T-cell (primary cell): ENCODE measurements at regions not wholly inside any gene's neighbourhood (a gene's known extent, or its start where the extent isn't known, plus 50 kb on each side); places are given as distances from the start of the nearest gene placed in this dataset.
"Not testable (repeated sequence)": the region's sequence is repeated elsewhere in the genome, so short reads cannot be mapped to it uniquely, and the experiment has no call there.

ENCODE experiments used
- ATAC-seq, 4 experiments: fragments of 200-7000 bp in 3 of 4; fragments of 150-1000 bp in 1 of 4; cut with Tn5 transposase; replicated peaks in 1 of 4; 1 replicate in 3 of 4; 2 replicates in 1 of 4; pipeline ENCODE4 v1.10.0; 2021; ENCODE audit warnings: moderate library complexity in 3 of 4, mild to moderate bottlenecking in 2 of 4, moderate number of reproducible peaks in 1 of 4
- CTCF ChIA-PET, 2 donors: fragments of 300-600 bp; sonication (Branson Sonifier 250); formaldehyde crosslinking; loops; one replicate each; lab custom pipeline; 2022; ENCODE audit warnings: antibody characterized with exemption in 2 of 2; lab: Charles Lee
- POLR2A ChIA-PET, 2 donors: fragments of 300-600 bp; sonication (Branson Sonifier 250); formaldehyde crosslinking; loops; one replicate each; lab custom pipeline; 2022; ENCODE audit warnings: antibody characterized with exemption in 2 of 2; lab: Charles Lee
- DNase-seq, 35 experiments: peaks; one replicate each; pipeline versions ENCODE4 v3.0.0 to v3.0.0-alpha.2; 2013 to 2023
- H3K27ac ChIP-seq: one replicate; pipeline ENCODE4 v1.5.1; 2013; ENCODE audit warnings: low read length
- H3K27me3 ChIP-seq, 2 experiments: replicated peaks in 1 of 2; 1 replicate in 1 of 2; 2 replicates in 1 of 2; pipeline versions ENCODE4 v1.6.1 to v1.7.0; 2013; ENCODE audit warnings: low read length in 1 of 2, mixed read lengths in 1 of 2; ENCODE audit not compliant: control insufficient read depth in 2 of 2, insufficient read depth in 2 of 2; ENCODE audit errors: extremely low read depth in 1 of 2
- H3K36me3 ChIP-seq, 2 donors: 1 replicate in 1 of 2; 2 replicates in 1 of 2; pipeline versions ENCODE4 v1.6.1 to v1.7.0; 2013; ENCODE audit warnings: low read length in 1 of 2; ENCODE audit not compliant: control insufficient read depth in 2 of 2, insufficient read depth in 1 of 2; ENCODE audit errors: extremely low read depth in 1 of 2
- H3K4me1 ChIP-seq, 2 experiments: 1 replicate in 1 of 2; 2 replicates in 1 of 2; pipeline versions ENCODE4 v1.6.1 to v1.7.0; 2013; ENCODE audit warnings: low read length in 2 of 2, mixed read lengths in 1 of 2; ENCODE audit not compliant: insufficient read depth in 2 of 2, control insufficient read depth in 1 of 2; ENCODE audit errors: extremely low read depth in 1 of 2
- H3K4me3 ChIP-seq, 2 donors: 1 replicate in 1 of 2; 2 replicates in 1 of 2; pipeline versions ENCODE4 v1.5.1 to v1.7.0; 2013; ENCODE audit warnings: mild to moderate bottlenecking in 2 of 2, low read length in 1 of 2, moderate library complexity in 1 of 2; ENCODE audit not compliant: control insufficient read depth in 1 of 2; ENCODE audit errors: extremely low read depth in 1 of 2
- H3K9me3 ChIP-seq: 2 replicates; pipeline ENCODE4 v1.7.0; 2013
- H3K27ac Mint-ChIP-seq, 2 donors: one replicate each; pipeline ENCODE4 v1.8.0; 2020 to 2021; ENCODE audit warnings: mild to moderate bottlenecking in 2 of 2, mixed read lengths in 2 of 2
- H3K27me3 Mint-ChIP-seq, 2 donors: one replicate each; pipeline ENCODE4 v1.8.0; 2021 to 2022; ENCODE audit warnings: mixed read lengths in 2 of 2
- H3K36me3 Mint-ChIP-seq: one replicate; pipeline ENCODE4 v1.8.0; 2021; ENCODE audit warnings: mixed read lengths
- H3K4me1 Mint-ChIP-seq, 3 donors: one replicate each; pipeline ENCODE4 v1.8.0; 2020 to 2022; ENCODE audit warnings: mixed read lengths in 3 of 3, mild to moderate bottlenecking in 1 of 3
- H3K4me3 Mint-ChIP-seq, 3 donors: one replicate each; pipeline ENCODE4 v1.8.0; 2020 to 2022; ENCODE audit warnings: mild to moderate bottlenecking in 3 of 3, mixed read lengths in 3 of 3, moderate library complexity in 3 of 3
- H3K9me3 Mint-ChIP-seq, 3 donors: one replicate each; pipeline ENCODE4 v1.8.0; 2020 to 2022; ENCODE audit warnings: mixed read lengths in 3 of 3
- WGBS: methylation state at CpG from one replicate; pipeline ENCODE4 v1.1.5; 2013; ENCODE audit warnings: missing lambda C conversion rate; ENCODE audit not compliant: insufficient coverage; 5-methylcytosine and 5-hydroxymethylcytosine counted together

DNA sequence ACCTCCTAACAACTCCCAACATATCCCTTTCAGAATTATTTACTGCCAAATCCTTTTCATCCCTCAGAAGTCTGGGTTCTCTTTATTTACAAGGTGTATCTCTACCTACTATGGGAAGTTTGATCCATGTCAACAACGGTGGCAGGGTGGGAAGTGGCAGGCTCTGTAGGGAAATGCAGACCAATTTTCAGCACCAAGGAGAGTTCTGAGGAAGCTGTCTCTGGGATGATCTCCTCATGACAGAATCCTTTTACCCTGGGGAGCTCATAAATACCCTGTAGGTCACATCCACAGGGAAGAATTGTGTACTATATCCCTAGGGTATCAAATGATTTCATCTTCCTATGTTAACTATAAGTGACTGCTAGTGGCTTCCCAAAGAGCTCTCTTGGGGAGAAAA lies 107.8 kb upstream of the NEK6 start:
- H3K4me3 ChIP-seq: no peak overlapping the region
- CTCF ChIA-PET: no interaction called here

DNA sequence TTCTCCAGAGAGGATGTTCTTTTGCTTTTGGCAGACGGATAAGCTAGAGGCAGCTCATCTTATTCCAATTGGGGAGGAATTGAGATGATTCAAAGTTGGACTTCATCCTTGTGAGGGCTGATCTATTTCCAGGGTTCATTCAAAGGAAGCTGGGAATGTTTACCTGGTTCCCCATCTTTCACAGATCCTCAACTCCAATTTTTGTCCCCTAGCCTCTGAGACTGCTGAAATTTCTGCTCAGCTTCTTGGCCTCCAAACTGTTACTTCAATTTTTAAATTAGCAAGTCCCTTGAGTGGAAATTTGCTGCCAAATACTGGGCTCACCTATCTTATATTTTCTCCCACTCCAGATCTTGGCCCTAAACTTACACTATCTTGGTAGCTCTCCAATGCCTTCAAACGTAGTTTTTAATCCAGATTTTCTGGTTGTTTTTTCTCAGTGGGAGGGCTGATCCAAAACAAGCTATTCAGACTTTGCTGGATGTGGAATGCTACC lies 93.9 kb upstream of the NEK6 start:
- no CpG with 5 or more reads among the region's 2 CpGs for WGBS
- no peaks in the 10 kb centered on the region for H3K36me3 ChIP-seq
- CTCF ChIA-PET: interaction anchor here in 1 of 2 donors (0.6 kb wide), 1 partner anchor 9 kb away, joined by 3 read pairs; no protein-coding TSS in a partner anchor
- H3K4me3 Mint-ChIP-seq: no peak overlapping the region
- H3K4me3 ChIP-seq: no peak overlapping the region
- peaks cover 0 to 2% of the 10 kb centered on the region in 2 experiments for H3K27me3 ChIP-seq
- POLR2A ChIA-PET: no interaction called here
- H3K27me3 Mint-ChIP-seq: peaks cover 13 to 24% of the 10 kb centered on the region in 2 donors
- no peaks in the 10 kb centered on the region for H3K4me1 ChIP-seq
- ATAC-seq (no peak), DNase-seq (no peak)
- no peak overlapping the region for H3K27ac Mint-ChIP-seq
- no peaks in the 10 kb centered on the region for H3K9me3 ChIP-seq
- no peak overlapping the region for H3K27ac ChIP-seq
- H3K9me3 Mint-ChIP-seq: peaks cover 4 to 17% (median 7%) of the 10 kb centered on the region in 3 donors
- no peaks in the 10 kb centered on the region for H3K4me1 Mint-ChIP-seq
- peaks cover 5% of the 10 kb centered on the region for H3K36me3 Mint-ChIP-seq

More for the DNA sequence above, 107.8 kb upstream of the NEK6 start:
- WGBS: no CpG with 5 or more reads among the region's 1 CpG
- Mint-ChIP-seq H3K9me3 (peaks cover 0 to 7% (median 0%) of the 10 kb centered on the region in 3 donors), H3K27ac (no peak overlapping the region), H3K4me3 (no peak overlapping the region), H3K27me3 (peaks cover 9 to 18% of the 10 kb centered on the region in 2 donors), H3K36me3 (no peaks in the 10 kb centered on the region), H3K4me1 (peaks cover 0 to 4% (median 0%) of the 10 kb centered on the region in 3 donors)
- no peak for ATAC-seq
- Histone ChIP-seq H3K36me3 (no peaks in the 10 kb centered on the region), H3K27me3 (no peaks in the 10 kb centered on the region), H3K9me3 (no peaks in the 10 kb centered on the region), H3K4me1 (no peaks in the 10 kb centered on the region), H3K27ac (no peak overlapping the region)
- no peak for DNase-seq
- POLR2A ChIA-PET: no interaction called here

DNA sequence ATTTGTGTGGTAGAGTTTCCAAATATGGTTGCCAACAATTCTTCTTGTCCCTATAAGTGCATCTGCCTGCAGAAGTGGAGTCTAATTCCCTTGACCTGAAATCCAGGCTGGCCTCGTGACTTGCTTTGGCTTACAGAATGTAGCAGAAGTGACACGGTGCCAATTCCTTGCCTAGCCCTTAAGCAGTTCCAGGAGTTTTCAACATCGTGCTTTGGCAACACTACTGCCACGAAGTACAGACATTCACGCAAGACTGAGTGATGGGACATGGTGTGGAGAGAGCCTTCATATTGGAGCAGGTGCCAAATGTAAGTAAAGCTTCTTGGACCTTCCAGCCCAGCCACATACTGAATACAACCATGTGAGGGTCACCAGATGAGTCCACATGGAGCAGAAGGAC lies 92.9 kb upstream of the NEK6 start:
- H3K27ac ChIP-seq: no peak overlapping the region
- ChIA-PET CTCF (no interaction called here), POLR2A (no interaction called here)
- no peaks in the 10 kb centered on the region for H3K36me3 ChIP-seq
- Mint-ChIP-seq H3K27me3 (peaks cover 13 to 22% of the 10 kb centered on the region in 2 donors), H3K4me1 (no peaks in the 10 kb centered on the region), H3K36me3 (peaks cover 5% of the 10 kb centered on the region), H3K9me3 (peaks cover 4 to 17% (median 7%) of the 10 kb centered on the region in 3 donors), H3K27ac (no peak overlapping the region), H3K4me3 (no peak overlapping the region)
- 84% methylated on average over 5 of the region's 5 CpGs for WGBS
- H3K4me3 ChIP-seq: no peak overlapping the region
- H3K27me3 ChIP-seq: peaks cover 0 to 2% of the 10 kb centered on the region in 2 experiments
- ATAC-seq (no peak), DNase-seq (no peak)
- no peaks in the 10 kb centered on the region for H3K4me1 ChIP-seq
- H3K9me3 ChIP-seq: no peaks in the 10 kb centered on the region

DNA sequence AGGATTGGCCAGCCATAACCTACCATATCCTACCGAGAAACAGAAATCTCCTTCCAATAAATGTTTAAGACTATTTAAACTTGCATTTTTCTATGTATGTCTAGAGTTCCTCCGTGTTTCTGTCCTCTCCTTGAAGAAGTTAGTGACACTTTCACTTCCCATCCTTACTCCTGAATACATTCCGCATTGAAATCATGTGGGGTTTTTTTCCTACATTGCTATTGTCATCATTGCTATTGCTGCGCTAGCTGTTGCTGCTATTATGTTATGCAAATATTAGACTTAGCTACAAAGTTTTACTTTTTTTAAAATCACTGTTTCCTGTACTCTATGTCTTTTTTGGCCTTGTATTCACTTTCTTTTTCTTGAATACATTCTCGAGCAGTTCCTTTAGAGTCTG lies 83.3 kb upstream of the NEK6 start:
- Mint-ChIP-seq H3K27ac (peak overlapping the region; percentile 13 to 68), H3K36me3 (peaks cover 3% of the 10 kb centered on the region), H3K27me3 (peaks cover 0 to 3% of the 10 kb centered on the region in 2 donors), H3K4me3 (no peak overlapping the region), H3K9me3 (peaks cover 0 to 15% (median 4%) of the 10 kb centered on the region in 3 donors), H3K4me1 (peaks cover 22 to 44% (median 31%) of the 10 kb centered on the region in 3 donors)
- H3K36me3 ChIP-seq: no peaks in the 10 kb centered on the region
- DNase-seq: no peak
- no peak overlapping the region for H3K4me3 ChIP-seq
- H3K4me1 ChIP-seq: peaks cover 4 to 5% of the 10 kb centered on the region in 2 experiments
- ChIA-PET POLR2A (no interaction called here), CTCF (no interaction called here)
- ATAC-seq: no peak
- H3K27me3 ChIP-seq: no peaks in the 10 kb centered on the region
- no peaks in the 10 kb centered on the region for H3K9me3 ChIP-seq
- H3K27ac ChIP-seq: no peak overlapping the region
- WGBS: no CpG with 5 or more reads among the region's 5 CpGs

DNA sequence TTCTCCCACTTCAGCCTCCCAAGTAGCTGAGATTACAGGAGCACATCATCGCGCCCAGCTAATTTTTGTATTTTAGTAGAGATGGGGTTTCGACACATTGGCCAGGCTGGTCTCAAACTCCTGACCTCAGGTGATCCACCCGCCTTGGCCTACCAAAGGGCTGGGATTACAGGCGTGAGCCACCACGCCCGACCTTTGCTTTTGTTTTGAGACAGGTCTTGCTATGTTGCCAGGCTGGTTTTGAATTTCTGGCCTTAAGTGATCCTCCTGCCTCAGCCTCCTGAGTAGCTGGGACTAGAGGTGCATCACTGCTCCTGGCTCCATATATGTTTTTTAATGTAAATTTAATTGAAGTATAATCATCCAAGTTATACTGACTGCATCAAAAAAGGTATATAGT lies 80.2 kb upstream of the NEK6 start:
- DNase-seq, H3K9me3 Mint-ChIP-seq, H3K36me3 ChIP-seq, H3K4me3 ChIP-seq, H3K9me3 ChIP-seq, H3K4me1 ChIP-seq, POLR2A ChIA-PET, H3K4me3 Mint-ChIP-seq, H3K27ac Mint-ChIP-seq, H3K36me3 Mint-ChIP-seq, CTCF ChIA-PET, ATAC-seq, H3K27me3 ChIP-seq, H3K27ac ChIP-seq: not testable (repeated sequence)
- H3K27me3 Mint-ChIP-seq: peaks cover 7 to 14% of the 10 kb centered on the region in 2 donors
- peaks cover 5 to 23% (median 14%) of the 10 kb centered on the region in 3 donors for H3K4me1 Mint-ChIP-seq
- WGBS: 100% methylated on average over 5 of the region's 7 CpGs

DNA sequence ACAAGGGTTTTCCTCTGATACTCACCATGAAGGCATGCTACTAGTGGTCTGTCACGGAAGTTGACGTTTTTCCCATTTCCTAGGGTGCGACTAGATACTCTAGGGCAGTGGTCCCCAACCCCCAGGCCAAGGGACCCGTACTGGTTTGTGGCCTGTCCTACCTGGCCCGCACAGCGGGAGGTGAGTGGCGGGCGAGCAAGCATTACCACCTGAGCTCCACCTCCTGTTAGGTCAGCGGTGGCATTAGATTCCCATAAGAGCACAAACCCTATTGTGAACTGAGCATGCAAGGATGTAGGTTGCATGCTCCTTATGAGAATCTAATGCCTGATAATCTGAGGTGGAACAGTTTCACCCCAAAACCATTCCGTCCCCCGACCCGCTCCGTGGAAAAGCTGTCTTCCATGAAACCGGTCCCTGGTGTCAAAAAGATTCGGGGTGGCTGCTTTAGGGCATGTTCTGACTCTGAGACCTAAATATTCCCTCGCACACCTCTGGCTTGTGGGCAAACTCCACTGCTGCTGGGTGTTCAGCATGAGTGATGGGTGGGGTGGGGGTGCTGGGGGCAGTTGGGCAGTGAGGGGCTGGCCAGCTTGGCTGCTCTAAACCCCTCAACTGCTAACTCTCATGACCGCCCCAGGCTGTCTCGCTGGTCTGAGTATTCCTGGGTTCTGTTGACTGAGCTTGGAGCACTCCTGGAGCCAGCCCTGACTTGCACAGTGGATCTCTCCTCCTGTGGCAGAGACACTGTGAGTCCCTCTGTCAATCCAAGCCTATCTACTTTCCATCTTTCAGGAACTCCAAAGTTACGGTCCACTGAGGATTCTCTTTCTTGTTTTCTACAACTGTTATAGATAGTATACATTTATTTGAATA lies 78.3 kb upstream of the NEK6 start:
- Histone ChIP-seq H3K36me3 (no peaks in the 10 kb centered on the region), H3K9me3 (no peaks in the 10 kb centered on the region), H3K27ac (no peak overlapping the region), H3K4me3 (no peak overlapping the region), H3K27me3 (peaks cover 0 to 9% of the 10 kb centered on the region in 2 experiments), H3K4me1 (no peaks in the 10 kb centered on the region)
- H3K36me3 Mint-ChIP-seq: no peaks in the 10 kb centered on the region
- peaks cover 0 to 4% (median 1%) of the 10 kb centered on the region in 3 donors for H3K4me1 Mint-ChIP-seq
- ChIA-PET POLR2A (no interaction called here), CTCF (interaction anchor here in 1 of 2 donors (0.7 kb wide), 1 partner anchor 1191 kb away, joined by 4 read pairs; no protein-coding TSS in a partner anchor)
- WGBS: 95% methylated on average over 14 of the region's 19 CpGs
- H3K27me3 Mint-ChIP-seq: peaks cover 9 to 14% of the 10 kb centered on the region in 2 donors
- H3K9me3 Mint-ChIP-seq: no peaks in the 10 kb centered on the region
- no peak for ATAC-seq
- no peak overlapping the region for H3K4me3 Mint-ChIP-seq
- DNase-seq: no peak
- no peak overlapping the region for H3K27ac Mint-ChIP-seq
